PFSK-1 (cell line): ENCODE measurements at regions not wholly inside any gene's neighbourhood (a gene's known extent, or its start where the extent isn't known, plus 50 kb on each side); places are given as distances from the start of the nearest gene placed in this dataset.
A peak's percentile ranks its signal among the peaks of the same experiment; 100 is the strongest.

Experiments used
- FOXP2 ChIP-seq: optimal IDR thresholded peaks from 2 replicates; pipeline ENCODE3; 2011; ENCODE audit warnings: borderline replicate concordance, control low read depth, inconsistent platforms; ENCODE audit not compliant: insufficient read depth; ENCODE audit errors: extremely low read length, extremely low read depth
- POLR2AphosphoS5 ChIP-seq: IDR thresholded peaks from 2 replicates; pipeline ENCODE4 v1.6.1; 2012; ENCODE audit warnings: low read depth, mild to moderate bottlenecking, control low read depth, low read length, moderate library complexity
- SIN3A ChIP-seq: IDR thresholded peaks from 2 replicates; pipeline ENCODE4 v1.6.1; 2012; ENCODE audit warnings: mild to moderate bottlenecking, low read length, moderate library complexity, borderline replicate concordance; ENCODE audit not compliant: insufficient read depth
- TAF1 ChIP-seq: IDR thresholded peaks from 2 replicates; pipeline ENCODE4 v1.6.1; 2012; ENCODE audit warnings: low read length, control low read depth, borderline replicate concordance; ENCODE audit not compliant: insufficient read depth
- TF ChIP-seq, protein P1 (sequence below), 2 experiments: IDR thresholded peaks; 2 replicates each; pipeline versions ENCODE4 v1.6.1 to v1.8.0; 2011 to 2012; ENCODE audit warnings: low read depth in 2 of 2, low read length in 2 of 2, control low read depth in 1 of 2, inconsistent platforms in 1 of 2, mild to moderate bottlenecking in 1 of 2, moderate library complexity in 1 of 2; ENCODE audit not compliant: insufficient read depth in 1 of 2

DNA sequence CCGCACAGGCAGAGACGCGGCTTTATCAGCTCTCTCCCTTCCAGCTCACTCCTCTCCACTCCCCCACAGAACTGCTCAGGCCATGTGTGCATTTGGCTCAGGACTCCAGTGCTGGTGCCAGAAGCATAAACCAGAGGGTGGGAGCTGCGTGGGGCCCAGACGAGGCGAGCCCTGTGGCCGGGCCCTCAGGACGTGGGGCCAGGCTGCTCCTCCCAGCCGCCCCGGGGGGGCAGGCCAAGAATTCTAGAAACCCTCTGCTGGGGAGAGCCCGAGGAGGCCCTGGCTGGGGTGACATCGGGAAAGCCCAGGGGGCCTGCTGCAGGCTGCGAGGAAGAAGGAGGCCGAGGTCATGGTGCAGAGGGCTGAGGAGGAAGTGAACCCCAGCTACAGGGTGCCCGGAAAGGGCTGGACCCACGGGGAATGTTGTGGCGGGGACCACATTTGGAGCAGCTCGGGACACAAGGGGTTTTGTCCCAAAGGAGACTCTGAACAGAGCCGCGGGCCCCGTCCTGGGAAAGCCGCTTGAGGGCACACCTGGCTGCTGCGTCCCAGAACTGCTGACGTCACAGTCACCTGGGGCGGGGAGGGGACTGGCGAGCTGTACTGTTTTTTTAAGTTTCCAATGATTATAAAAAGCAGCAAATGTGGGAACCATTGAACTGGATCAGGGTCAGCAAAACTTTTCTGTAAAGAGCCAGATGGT is 107.1 kb downstream of the BANF2 start:
- TF ChIP-seq FOXP2 (peak; percentile 54), TAF1 (no peak)

DNA sequence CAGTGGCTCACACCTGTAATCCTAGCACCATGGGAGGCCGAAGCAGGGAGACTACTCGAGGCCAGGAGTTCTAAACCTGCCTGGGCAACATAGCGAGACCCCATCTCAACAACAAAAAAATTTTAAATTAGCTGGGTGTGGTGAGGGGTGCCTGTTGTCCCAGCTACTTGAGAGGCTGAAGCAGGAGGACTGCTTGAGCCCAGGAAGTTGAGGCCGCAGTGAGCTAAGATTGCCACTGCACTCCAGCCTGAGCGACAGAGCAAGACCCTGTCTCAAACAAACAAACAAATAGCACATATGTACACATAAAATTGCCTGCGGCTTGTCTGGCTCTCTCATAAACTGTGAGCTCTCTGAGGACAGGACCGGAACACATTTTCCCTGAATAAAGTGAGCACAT is 106.3 kb downstream of the BANF2 start:
- no peak for TF ChIP-seq TAF1
- no peak for TF ChIP-seq POLR2AphosphoS5
- TF ChIP-seq, protein P1, sequence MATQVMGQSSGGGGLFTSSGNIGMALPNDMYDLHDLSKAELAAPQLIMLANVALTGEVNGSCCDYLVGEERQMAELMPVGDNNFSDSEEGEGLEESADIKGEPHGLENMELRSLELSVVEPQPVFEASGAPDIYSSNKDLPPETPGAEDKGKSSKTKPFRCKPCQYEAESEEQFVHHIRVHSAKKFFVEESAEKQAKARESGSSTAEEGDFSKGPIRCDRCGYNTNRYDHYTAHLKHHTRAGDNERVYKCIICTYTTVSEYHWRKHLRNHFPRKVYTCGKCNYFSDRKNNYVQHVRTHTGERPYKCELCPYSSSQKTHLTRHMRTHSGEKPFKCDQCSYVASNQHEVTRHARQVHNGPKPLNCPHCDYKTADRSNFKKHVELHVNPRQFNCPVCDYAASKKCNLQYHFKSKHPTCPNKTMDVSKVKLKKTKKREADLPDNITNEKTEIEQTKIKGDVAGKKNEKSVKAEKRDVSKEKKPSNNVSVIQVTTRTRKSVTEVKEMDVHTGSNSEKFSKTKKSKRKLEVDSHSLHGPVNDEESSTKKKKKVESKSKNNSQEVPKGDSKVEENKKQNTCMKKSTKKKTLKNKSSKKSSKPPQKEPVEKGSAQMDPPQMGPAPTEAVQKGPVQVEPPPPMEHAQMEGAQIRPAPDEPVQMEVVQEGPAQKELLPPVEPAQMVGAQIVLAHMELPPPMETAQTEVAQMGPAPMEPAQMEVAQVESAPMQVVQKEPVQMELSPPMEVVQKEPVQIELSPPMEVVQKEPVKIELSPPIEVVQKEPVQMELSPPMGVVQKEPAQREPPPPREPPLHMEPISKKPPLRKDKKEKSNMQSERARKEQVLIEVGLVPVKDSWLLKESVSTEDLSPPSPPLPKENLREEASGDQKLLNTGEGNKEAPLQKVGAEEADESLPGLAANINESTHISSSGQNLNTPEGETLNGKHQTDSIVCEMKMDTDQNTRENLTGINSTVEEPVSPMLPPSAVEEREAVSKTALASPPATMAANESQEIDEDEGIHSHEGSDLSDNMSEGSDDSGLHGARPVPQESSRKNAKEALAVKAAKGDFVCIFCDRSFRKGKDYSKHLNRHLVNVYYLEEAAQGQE (IDR thresholded peaks at IDR 0.05; ENCODE audit: insufficient read depth in 1 of 2, low read depth in 2 of 2, low read length in 2 of 2): no peak
- TF ChIP-seq FOXP2: no peak
- TF ChIP-seq SIN3A: no peak

GRCh38 chr20:17803765-17804164 is 104.0 kb downstream of the BANF2 start:
- TF ChIP-seq TAF1: no peak
- TF ChIP-seq FOXP2: no peak
- TF ChIP-seq, protein P1 (IDR thresholded peaks at IDR 0.05; ENCODE audit: insufficient read depth in 1 of 2, low read depth in 2 of 2, low read length in 2 of 2): no peak
- no peak for TF ChIP-seq SIN3A
- TF ChIP-seq POLR2AphosphoS5: no peak

GRCh38 chr20:17799575-17800227 is 99.9 kb downstream of the BANF2 start:
- TF ChIP-seq FOXP2 (no peak), TAF1 (no peak), POLR2AphosphoS5 (no peak), SIN3A (no peak)
- TF ChIP-seq, protein P1 (IDR thresholded peaks at IDR 0.05; ENCODE audit: insufficient read depth in 1 of 2, low read depth in 2 of 2, low read length in 2 of 2): no peak

DNA sequence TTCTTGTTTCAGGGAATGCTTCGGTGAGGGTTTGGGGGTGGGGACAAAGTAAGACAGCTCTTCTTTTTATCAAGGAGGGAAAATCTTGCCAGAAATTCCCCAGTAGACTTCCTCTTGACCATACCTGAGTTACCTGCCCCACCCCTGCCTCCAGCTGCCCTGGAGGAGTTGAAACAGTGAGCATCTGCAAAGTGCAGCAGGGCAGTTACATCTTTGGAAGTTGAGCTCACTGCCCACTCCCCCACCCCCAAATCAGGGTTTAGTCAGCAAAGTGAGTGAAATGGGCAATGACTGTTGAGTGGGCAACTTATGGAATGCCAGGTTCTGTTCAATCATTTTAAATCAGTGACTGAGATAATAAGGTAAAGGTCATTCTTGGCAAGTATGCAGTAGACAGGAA is 98.8 kb downstream of the BANF2 start:
- TF ChIP-seq FOXP2: no peak

DNA sequence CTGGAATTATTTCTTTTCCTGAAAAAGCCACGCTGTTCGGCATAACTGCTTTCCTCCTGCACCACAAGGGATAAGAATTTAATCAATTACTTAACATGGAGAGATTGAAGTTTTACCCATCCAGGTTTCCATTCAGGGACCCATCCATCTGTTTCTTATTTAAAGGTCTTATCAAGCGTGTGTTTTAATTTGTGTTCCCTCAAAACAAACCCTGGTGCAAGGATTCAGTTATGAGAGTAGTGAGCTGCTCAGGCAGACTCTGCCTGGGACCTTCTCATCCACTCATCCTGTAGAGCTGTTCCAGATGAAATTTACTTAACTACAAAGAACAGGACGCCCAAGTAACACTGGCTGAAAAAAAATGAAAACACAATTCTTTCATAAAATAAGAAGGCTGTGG is 97.8 kb downstream of the BANF2 start:
- TF ChIP-seq POLR2AphosphoS5 (no peak), TAF1 (no peak), SIN3A (no peak), FOXP2 (no peak)
- TF ChIP-seq, protein P1 (IDR thresholded peaks at IDR 0.05; ENCODE audit: insufficient read depth in 1 of 2, low read depth in 2 of 2, low read length in 2 of 2): no peak
